Trophoblast cell (in vitro differentiated cells and primary cell): ENCODE measurements at regions not wholly inside any gene's neighbourhood (a gene's known extent, or its start where the extent isn't known, plus 50 kb on each side); places are given as distances from the start of the nearest gene placed in this dataset.

Experiments used
- DNase-seq, 2 donors: peaks; one replicate each; pipeline ENCODE4 v3.0.0-alpha.2; 2016
- H2AFZ ChIP-seq: 2 replicates; pipeline ENCODE4 v1.6.1; 2013; ENCODE audit warnings: low read length, moderate library complexity, mild to moderate bottlenecking; ENCODE audit not compliant: insufficient read depth, poor library complexity
- H2AK5ac ChIP-seq: 2 replicates; pipeline ENCODE4 v1.6.1; 2013; ENCODE audit warnings: mild to moderate bottlenecking, low read length
- H2BK120ac ChIP-seq: 2 replicates; pipeline ENCODE4 v1.6.1; 2013; ENCODE audit warnings: low read length, mild to moderate bottlenecking, moderate library complexity; ENCODE audit not compliant: insufficient read depth, poor library complexity
- H2BK12ac ChIP-seq: 2 replicates; pipeline ENCODE4 v1.6.1; 2013; ENCODE audit warnings: mild to moderate bottlenecking, low read length, moderate library complexity
- H2BK5ac ChIP-seq: 2 replicates; pipeline ENCODE4 v1.6.1; 2013; ENCODE audit warnings: low read length, low read depth, moderate library complexity, mild to moderate bottlenecking; ENCODE audit not compliant: poor library complexity
- H3K14ac ChIP-seq: 2 replicates; pipeline ENCODE4 v1.6.1; 2013; ENCODE audit warnings: mild to moderate bottlenecking, low read length
- H3K18ac ChIP-seq: 2 replicates; pipeline ENCODE4 v1.6.1; 2013; ENCODE audit warnings: mild to moderate bottlenecking, low read length
- H3K23ac ChIP-seq: 2 replicates; pipeline ENCODE4 v1.6.1; 2013; ENCODE audit warnings: low read length
- H3K27ac ChIP-seq: 2 replicates; pipeline ENCODE4 v1.5.1; 2013; ENCODE audit warnings: low read depth, mild to moderate bottlenecking, inconsistent platforms, low read length, moderate library complexity
- H3K27me3 ChIP-seq: 2 replicates; pipeline ENCODE4 v1.6.1; 2013; ENCODE audit warnings: inconsistent platforms, mild to moderate bottlenecking, low read length, moderate library complexity; ENCODE audit not compliant: insufficient read depth
- H3K36me3 ChIP-seq, 2 experiments: 1 replicate in 1 of 2; 2 replicates in 1 of 2; pipeline ENCODE4 v1.6.1; 2013; ENCODE audit warnings: low read length in 2 of 2, mild to moderate bottlenecking in 2 of 2, moderate library complexity in 1 of 2; ENCODE audit not compliant: insufficient read depth in 2 of 2, control insufficient read depth in 1 of 2
- H3K4ac ChIP-seq: 2 replicates; pipeline ENCODE4 v1.6.1; 2013; ENCODE audit warnings: low read depth, mild to moderate bottlenecking, low read length, moderate library complexity
- H3K4me1 ChIP-seq, 2 experiments: 1 replicate in 1 of 2; 2 replicates in 1 of 2; pipeline ENCODE4 v1.6.1; 2013; ENCODE audit warnings: low read length in 2 of 2, mild to moderate bottlenecking in 2 of 2, moderate library complexity in 1 of 2; ENCODE audit not compliant: insufficient read depth in 2 of 2, control insufficient read depth in 1 of 2
- H3K4me2 ChIP-seq: 2 replicates; pipeline ENCODE4 v1.6.1; 2013; ENCODE audit warnings: inconsistent platforms, mild to moderate bottlenecking, low read length, moderate library complexity
- H3K4me3 ChIP-seq: 2 replicates; pipeline ENCODE4 v1.5.1; 2013; ENCODE audit warnings: mild to moderate bottlenecking, low read depth, low read length, inconsistent platforms
- H3K79me1 ChIP-seq: one replicate; pipeline ENCODE4 v1.6.1; 2013; ENCODE audit warnings: low read length
- H3K79me2 ChIP-seq: 2 replicates; pipeline ENCODE4 v1.6.1; 2013; ENCODE audit warnings: low read length, mild to moderate bottlenecking; ENCODE audit not compliant: control insufficient read depth, insufficient read depth, poor library complexity
- H3K9ac ChIP-seq: 2 replicates; pipeline ENCODE4 v1.6.1; 2013; ENCODE audit warnings: mild to moderate bottlenecking, low read length
- H3K9me3 ChIP-seq: 2 replicates; pipeline ENCODE4 v1.6.1; 2013; ENCODE audit warnings: low read depth, mild to moderate bottlenecking, control low read depth, inconsistent platforms, low read length; ENCODE audit not compliant: insufficient read depth
- H4K12ac ChIP-seq: 2 replicates; pipeline ENCODE4 v1.6.1; 2013; ENCODE audit warnings: low read depth, mild to moderate bottlenecking, low read length, moderate library complexity
- H4K8ac ChIP-seq: 2 replicates; pipeline ENCODE4 v1.6.1; 2013; ENCODE audit warnings: low read depth, mild to moderate bottlenecking, low read length, moderate library complexity
- H4K91ac ChIP-seq: one replicate; pipeline ENCODE4 v1.6.1; 2013; ENCODE audit warnings: low read depth, mild to moderate bottlenecking, low read length, moderate library complexity
- WGBS: extraction: QIAGEN DNeasy Blood & Tissue Kit; methylation state at CpG from one replicate; pipeline ENCODE4 v1.1.7; 2013; ENCODE audit warnings: missing lambda C conversion rate; ENCODE audit not compliant: insufficient read length, insufficient coverage; ENCODE audit errors: extremely low coverage; 5-methylcytosine and 5-hydroxymethylcytosine counted together

GRCh38 chr4:127148165-127148564 is 484.6 kb upstream of the INTU start:
- H3K27ac ChIP-seq = no peak overlapping the region
- DNase-seq = no peak
- H2BK5ac ChIP-seq = no peak overlapping the region
- no peaks in the 10 kb centered on the region for H3K79me1 ChIP-seq
- no peak overlapping the region for H4K12ac ChIP-seq
- H2AFZ ChIP-seq = no peak overlapping the region
- no peak overlapping the region for H3K4me2 ChIP-seq
- H4K8ac ChIP-seq = no peak overlapping the region
- H3K9me3 ChIP-seq = no peaks in the 10 kb centered on the region
- H2BK120ac ChIP-seq = no peak overlapping the region
- no peaks in the 10 kb centered on the region for H3K36me3 ChIP-seq
- H3K18ac ChIP-seq = no peak overlapping the region
- no peak overlapping the region for H3K23ac ChIP-seq
- H4K91ac ChIP-seq = no peak overlapping the region
- H2AK5ac ChIP-seq = no peak overlapping the region
- H3K4ac ChIP-seq = no peak overlapping the region
- H2BK12ac ChIP-seq = no peak overlapping the region
- H3K4me3 ChIP-seq = no peak overlapping the region
- H3K4me1 ChIP-seq = no peaks in the 10 kb centered on the region
- no peaks in the 10 kb centered on the region for H3K27me3 ChIP-seq
- no peaks in the 10 kb centered on the region for H3K79me2 ChIP-seq
- H3K9ac ChIP-seq = no peak overlapping the region
- no peak overlapping the region for H3K14ac ChIP-seq

- Histone ChIP-seq H3K36me3 (no peaks in the 10 kb centered on the region), H2BK12ac (no peak overlapping the region), H3K23ac (no peak overlapping the region), H3K79me2 (no peaks in the 10 kb centered on the region), H3K9me3 (no peaks in the 10 kb centered on the region), H4K8ac (no peak overlapping the region), H3K4ac (no peak overlapping the region), H2BK120ac (no peak overlapping the region), H3K79me1 (no peaks in the 10 kb centered on the region), H3K18ac (no peak overlapping the region), H3K4me3 (no peak overlapping the region), H3K9ac (peak overlapping the region; percentile 85), H3K4me1 (no peaks in the 10 kb centered on the region), H3K14ac (no peak overlapping the region), H2AK5ac (no peak overlapping the region), H3K27me3 (no peaks in the 10 kb centered on the region), H2AFZ (no peak overlapping the region), H4K12ac (no peak overlapping the region), H3K27ac (no peak overlapping the region), H2BK5ac (no peak overlapping the region), H4K91ac (no peak overlapping the region), H3K4me2 (no peak overlapping the region)
- DNase-seq = no peak
- WGBS = no CpG with 5 or more reads among the region's 3 CpGs
These were observed 483.7 kb upstream of the INTU start for GRCh38 chr4:127149086-127149485.

GRCh38 chr4:127151941-127152340 is 480.8 kb upstream of the INTU start:
- Histone ChIP-seq H3K23ac (no peak overlapping the region), H3K14ac (no peak overlapping the region), H3K27me3 (no peaks in the 10 kb centered on the region)

GRCh38 chr4:127155116-127155515 is 477.6 kb upstream of the INTU start:
- no peak overlapping the region for H2BK120ac ChIP-seq
- no peak overlapping the region for H3K14ac ChIP-seq
- no peak overlapping the region for H2AK5ac ChIP-seq
- H2BK5ac ChIP-seq = no peak overlapping the region
- no peaks in the 10 kb centered on the region for H3K4me1 ChIP-seq
- no peak overlapping the region for H3K4me2 ChIP-seq
- H3K9me3 ChIP-seq = no peaks in the 10 kb centered on the region
- H3K27me3 ChIP-seq = no peaks in the 10 kb centered on the region
- no peak overlapping the region for H4K12ac ChIP-seq
- H4K91ac ChIP-seq = no peak overlapping the region
- no peaks in the 10 kb centered on the region for H3K36me3 ChIP-seq
- no peak overlapping the region for H3K18ac ChIP-seq
- DNase-seq = no peak
- no peaks in the 10 kb centered on the region for H3K79me2 ChIP-seq
- H4K8ac ChIP-seq = no peak overlapping the region
- no peak overlapping the region for H2BK12ac ChIP-seq
- no peaks in the 10 kb centered on the region for H3K79me1 ChIP-seq
- no peak overlapping the region for H3K4ac ChIP-seq
- H2AFZ ChIP-seq = no peak overlapping the region
- H3K9ac ChIP-seq = no peak overlapping the region
- no peak overlapping the region for H3K4me3 ChIP-seq
- no peak overlapping the region for H3K27ac ChIP-seq
- WGBS = no CpG with 5 or more reads among the region's 2 CpGs
- no peak overlapping the region for H3K23ac ChIP-seq

More at GRCh38 chr4:127151941-127152340, 480.8 kb upstream of the INTU start:
- no peak overlapping the region for H4K8ac ChIP-seq
- no peaks in the 10 kb centered on the region for H3K79me2 ChIP-seq
- no peaks in the 10 kb centered on the region for H3K9me3 ChIP-seq
- no peak overlapping the region for H4K12ac ChIP-seq
- H2BK12ac ChIP-seq = no peak overlapping the region
- H3K79me1 ChIP-seq = no peaks in the 10 kb centered on the region
- no peak overlapping the region for H3K4me2 ChIP-seq
- H2AFZ ChIP-seq = no peak overlapping the region
- H4K91ac ChIP-seq = no peak overlapping the region
- no peak overlapping the region for H3K27ac ChIP-seq
- H3K4ac ChIP-seq = no peak overlapping the region
- no peaks in the 10 kb centered on the region for H3K4me1 ChIP-seq
- no peak overlapping the region for H3K4me3 ChIP-seq
- H2BK120ac ChIP-seq = no peak overlapping the region
- DNase-seq = no peak
- H2AK5ac ChIP-seq = no peak overlapping the region
- no peak overlapping the region for H3K9ac ChIP-seq
- H3K18ac ChIP-seq = no peak overlapping the region
- H3K36me3 ChIP-seq = no peaks in the 10 kb centered on the region
- H2BK5ac ChIP-seq = no peak overlapping the region

GRCh38 chr4:127155555-127155954 is 477.2 kb upstream of the INTU start:
- Histone ChIP-seq H3K27ac (no peak overlapping the region), H2AFZ (no peak overlapping the region), H3K9ac (no peak overlapping the region), H4K8ac (no peak overlapping the region), H3K18ac (no peak overlapping the region), H3K4ac (no peak overlapping the region), H3K4me2 (no peak overlapping the region), H3K14ac (no peak overlapping the region), H4K12ac (no peak overlapping the region), H3K4me1 (no peaks in the 10 kb centered on the region), H2AK5ac (no peak overlapping the region), H4K91ac (no peak overlapping the region), H3K4me3 (no peak overlapping the region), H3K36me3 (no peaks in the 10 kb centered on the region), H2BK5ac (no peak overlapping the region), H3K23ac (no peak overlapping the region), H3K79me1 (no peaks in the 10 kb centered on the region), H2BK12ac (no peak overlapping the region), H3K9me3 (no peaks in the 10 kb centered on the region), H3K27me3 (no peaks in the 10 kb centered on the region), H2BK120ac (no peak overlapping the region), H3K79me2 (no peaks in the 10 kb centered on the region)
- no peak for DNase-seq
- WGBS = no CpG with 5 or more reads among the region's 1 CpG
